RWPE1 (cell line): ENCODE measurements at regions not wholly inside any gene's neighbourhood (a gene's known extent, or its start where the extent isn't known, plus 50 kb on each side); places are given as distances from the start of the nearest gene placed in this dataset.

ENCODE experiments used
- CTCF ChIA-PET: fragments of 350-600 bp; sonication (Branson Sonifier 250); formaldehyde crosslinking; extraction: SDS; loops from one replicate; lab custom pipeline; 2021; lab: Yijun Ruan, JAX
- POLR2A ChIA-PET: fragments of 400-600 bp; formaldehyde crosslinking; extraction: SDS; loops from one replicate; lab custom pipeline; 2020; ENCODE audit warnings: antibody characterized with exemption; ENCODE audit not compliant: low non-redundant PET; lab: Yijun Ruan, JAX
- DNase-seq: peaks from one replicate; pipeline ENCODE4 v3.0.0; 2012; ENCODE audit warnings: low spot score
- H3K27ac ChIP-seq: fragments of 450-650 bp; 2 replicates; pipeline ENCODE4 v1.5.1; 2017
- CTCF ChIP-seq: fragments of 450-650 bp; conservative IDR thresholded peaks from 2 replicates; pipeline ENCODE4 v1.5.1; 2017; ENCODE audit warnings: low read depth, mild to moderate bottlenecking

DNA sequence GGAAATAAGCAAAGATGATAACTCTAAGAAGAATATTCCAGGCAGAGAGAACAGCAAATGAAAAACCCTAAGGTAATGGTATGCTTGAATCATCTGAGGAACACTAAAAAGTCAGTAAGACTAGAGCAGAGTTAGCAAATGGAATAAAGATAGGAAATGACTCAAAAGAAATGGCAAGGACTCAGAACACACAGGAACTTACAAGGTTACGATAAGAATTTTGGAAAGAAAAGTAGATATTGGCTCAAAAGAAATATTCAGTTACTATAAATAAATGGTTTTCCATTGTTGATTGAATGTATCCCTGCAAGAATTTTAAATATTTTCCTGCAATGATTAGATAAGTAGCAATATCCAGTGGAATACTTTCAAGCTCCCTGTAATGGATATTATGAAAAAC is 705.8 kb downstream of the C12orf50 start:
- POLR2A ChIA-PET = no interaction called here
- TF ChIP-seq CTCF = no peak
- no peak for DNase-seq
- CTCF ChIA-PET = no interaction called here
- H3K27ac ChIP-seq = no peak overlapping the region

GRCh38 chr12:87320724-87321123 is 708.5 kb downstream of the C12orf50 start:
- no peak overlapping the region for H3K27ac ChIP-seq
- POLR2A ChIA-PET = no interaction called here
- no peak for TF ChIP-seq CTCF
- DNase-seq = no peak
- CTCF ChIA-PET = no interaction called here

DNA sequence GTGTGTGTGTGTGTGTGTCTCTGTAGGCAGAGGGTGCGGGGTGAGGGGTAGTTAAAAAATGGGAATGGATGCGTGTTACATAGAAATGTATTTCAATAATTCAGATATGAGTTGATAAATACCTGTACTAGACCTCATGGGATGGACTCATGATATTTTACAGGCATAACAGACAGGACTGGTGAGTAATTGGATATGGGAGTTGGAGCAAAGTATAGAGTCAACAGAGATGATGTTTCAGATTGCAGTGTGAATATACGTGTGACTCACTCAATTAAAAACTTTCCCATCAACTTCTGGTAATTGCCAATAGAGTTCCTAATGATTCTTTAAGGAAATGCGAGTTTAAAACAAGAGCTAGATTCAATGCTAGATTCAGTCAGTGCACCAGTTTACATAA is 711.9 kb downstream of the C12orf50 start:
- H3K27ac ChIP-seq = no peak overlapping the region
- ChIA-PET CTCF (interaction anchor here (0.6 kb wide), 1 partner anchor 211 kb away, joined by 4 read pairs; no protein-coding TSS in a partner anchor), POLR2A (no interaction called here)
- DNase-seq = peak; percentile 4
- TF ChIP-seq CTCF = no peak

GRCh38 chr12:87311206-87311605 is 718.0 kb downstream of the C12orf50 start:
- no peak for TF ChIP-seq CTCF
- POLR2A ChIA-PET = no interaction called here
- DNase-seq = no peak
- CTCF ChIA-PET = no interaction called here
- no peak overlapping the region for H3K27ac ChIP-seq

GRCh38 chr12:87310126-87310525 is 719.1 kb downstream of the C12orf50 start:
- ChIA-PET CTCF (no interaction called here), POLR2A (no interaction called here)
- no peak for DNase-seq
- TF ChIP-seq CTCF = no peak
- H3K27ac ChIP-seq = no peak overlapping the region

GRCh38 chr12:87305481-87305880 is 723.7 kb downstream of the C12orf50 start:
- no peak for TF ChIP-seq CTCF
- DNase-seq = no peak
- ChIA-PET CTCF (no interaction called here), POLR2A (no interaction called here)
- no peak overlapping the region for H3K27ac ChIP-seq

GRCh38 chr12:87304406-87304805 is 724.8 kb downstream of the C12orf50 start:
- H3K27ac ChIP-seq = no peak overlapping the region
- no peak for DNase-seq
- ChIA-PET CTCF (no interaction called here), POLR2A (no interaction called here)
- TF ChIP-seq CTCF = no peak
